AG04449 (cell line): ENCODE measurements at regions not wholly inside any gene's neighbourhood (a gene's known extent, or its start where the extent isn't known, plus 50 kb on each side); places are given as distances from the start of the nearest gene placed in this dataset.

Source experiments
- CTCF ChIA-PET: fragments of 350-600 bp; formaldehyde crosslinking; extraction: SDS; loops from one replicate; lab custom pipeline; 2021; ENCODE audit warnings: antibody characterized with exemption; lab: Yijun Ruan, JAX
- POLR2A ChIA-PET: fragments of 400-600, 350-600 bp; formaldehyde crosslinking; extraction: SDS; loops from one replicate; lab custom pipeline; 2020; ENCODE audit warnings: antibody characterized with exemption, inconsistent platforms; lab: Yijun Ruan, JAX
- DNase-seq: peaks from one replicate; pipeline ENCODE4 v3.0.0-alpha.2; 2010; ENCODE audit warnings: low read depth, low spot score
- H3K4me3 ChIP-seq: 2 replicates; pipeline ENCODE4 v1.5.1; 2011; ENCODE audit warnings: low read depth, mild to moderate bottlenecking, control low read depth, low read length
- TF ChIP-seq, protein P1 (sequence below): IDR thresholded peaks from one replicate; pipeline ENCODE4 v1.5.1; 2011; ENCODE audit warnings: mild to moderate bottlenecking, moderate library complexity, low read length, control low read depth, inconsistent platforms; ENCODE audit not compliant: insufficient read depth; ENCODE audit errors: missing control alignments

DNA sequence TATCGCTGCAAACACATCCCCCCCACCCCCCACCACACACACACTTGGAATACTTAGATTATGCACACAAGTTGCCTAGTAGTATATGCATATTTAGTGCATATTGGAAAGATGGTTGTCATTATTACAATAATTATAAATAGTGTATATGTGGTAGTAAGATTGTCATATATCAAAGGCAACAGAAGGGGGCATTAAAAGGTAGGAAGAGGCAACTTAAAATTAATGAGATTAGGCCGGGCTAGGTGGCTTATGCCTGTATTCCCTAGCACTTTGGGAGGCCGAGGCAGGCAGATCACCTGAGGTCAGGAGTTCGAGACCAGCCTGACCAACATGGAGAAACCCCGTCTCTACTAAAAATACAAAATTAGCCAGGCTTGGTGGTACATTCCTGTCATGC, 52.1 kb downstream of the GSC start:
- DNase-seq = no peak
- ChIA-PET CTCF (interaction anchor here (0.9 kb wide), 1 partner anchor 35 kb away, joined by 3 read pairs; no protein-coding TSS in a partner anchor), POLR2A (no interaction called here)
- TF ChIP-seq, protein P1, sequence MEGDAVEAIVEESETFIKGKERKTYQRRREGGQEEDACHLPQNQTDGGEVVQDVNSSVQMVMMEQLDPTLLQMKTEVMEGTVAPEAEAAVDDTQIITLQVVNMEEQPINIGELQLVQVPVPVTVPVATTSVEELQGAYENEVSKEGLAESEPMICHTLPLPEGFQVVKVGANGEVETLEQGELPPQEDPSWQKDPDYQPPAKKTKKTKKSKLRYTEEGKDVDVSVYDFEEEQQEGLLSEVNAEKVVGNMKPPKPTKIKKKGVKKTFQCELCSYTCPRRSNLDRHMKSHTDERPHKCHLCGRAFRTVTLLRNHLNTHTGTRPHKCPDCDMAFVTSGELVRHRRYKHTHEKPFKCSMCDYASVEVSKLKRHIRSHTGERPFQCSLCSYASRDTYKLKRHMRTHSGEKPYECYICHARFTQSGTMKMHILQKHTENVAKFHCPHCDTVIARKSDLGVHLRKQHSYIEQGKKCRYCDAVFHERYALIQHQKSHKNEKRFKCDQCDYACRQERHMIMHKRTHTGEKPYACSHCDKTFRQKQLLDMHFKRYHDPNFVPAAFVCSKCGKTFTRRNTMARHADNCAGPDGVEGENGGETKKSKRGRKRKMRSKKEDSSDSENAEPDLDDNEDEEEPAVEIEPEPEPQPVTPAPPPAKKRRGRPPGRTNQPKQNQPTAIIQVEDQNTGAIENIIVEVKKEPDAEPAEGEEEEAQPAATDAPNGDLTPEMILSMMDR = no peak
- no peak overlapping the region for H3K4me3 ChIP-seq

DNA sequence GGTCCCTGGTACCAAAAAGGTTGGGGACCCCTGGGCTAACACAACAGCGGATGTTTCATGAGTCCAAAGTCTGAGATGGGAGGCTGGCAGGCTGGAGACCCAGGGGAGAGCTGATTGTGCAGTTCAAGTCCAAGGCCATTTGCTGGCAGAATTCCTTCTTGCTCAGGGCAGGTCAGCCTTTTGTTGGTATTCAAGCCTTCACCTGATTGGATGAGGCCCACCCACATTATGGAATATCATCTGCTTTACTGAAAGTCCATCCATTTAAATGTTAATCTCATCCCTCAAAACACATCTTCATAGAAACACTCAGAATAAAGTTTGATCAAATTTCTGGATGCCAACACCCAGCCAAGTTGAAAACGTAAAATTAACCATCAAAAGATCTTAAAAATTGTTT, 52.9 kb downstream of the GSC start:
- ChIA-PET CTCF (no interaction called here), POLR2A (no interaction called here)
- TF ChIP-seq, protein P1 = no peak
- DNase-seq = no peak
- H3K4me3 ChIP-seq = no peak overlapping the region

DNA sequence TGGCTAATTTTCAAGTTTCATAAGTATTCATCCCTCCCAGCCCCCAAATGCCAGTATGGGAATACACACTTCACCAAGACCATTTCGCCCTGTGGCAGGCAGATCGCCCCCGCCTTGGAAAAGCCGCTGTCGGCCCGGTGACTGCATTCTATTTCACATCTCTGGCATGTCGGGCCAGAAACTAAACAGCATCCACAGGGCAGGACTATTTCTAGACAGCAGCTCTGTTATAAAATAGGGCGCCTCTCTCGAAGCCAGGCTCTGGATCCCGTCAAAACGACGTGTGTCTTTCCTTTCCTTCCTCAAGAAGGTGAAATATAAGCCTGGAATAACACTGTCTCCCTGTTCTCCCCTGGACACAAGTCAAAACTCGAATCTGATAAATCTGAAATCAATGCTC, 56.8 kb downstream of the GSC start:
- ChIA-PET POLR2A (no interaction called here), CTCF (no interaction called here)
- no peak overlapping the region for H3K4me3 ChIP-seq
- no peak for DNase-seq
- TF ChIP-seq, protein P1 = no peak

DNA sequence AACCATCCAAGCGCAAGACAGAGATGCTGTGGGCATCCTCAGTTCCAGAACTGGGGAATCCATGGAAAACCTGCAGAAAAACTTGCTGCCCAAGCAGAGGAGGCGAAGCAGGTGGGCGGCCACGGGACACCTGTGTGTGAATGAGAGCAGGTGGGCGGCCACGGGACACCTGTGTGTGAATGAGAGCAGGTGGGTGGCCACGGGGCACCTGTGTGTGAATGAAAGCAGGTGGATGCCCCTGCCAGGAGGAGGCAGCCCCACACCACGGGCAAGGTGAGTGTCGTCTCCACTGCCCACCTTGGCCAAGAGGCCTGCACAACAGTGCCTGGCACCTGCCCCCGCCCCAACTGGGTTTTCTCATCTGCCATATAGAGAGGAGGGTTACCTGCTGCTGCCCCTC, 59.2 kb downstream of the GSC start:
- DNase-seq = no peak
- ChIA-PET POLR2A (no interaction called here), CTCF (no interaction called here)
- TF ChIP-seq, protein P1 = no peak
- H3K4me3 ChIP-seq = no peak overlapping the region

DNA sequence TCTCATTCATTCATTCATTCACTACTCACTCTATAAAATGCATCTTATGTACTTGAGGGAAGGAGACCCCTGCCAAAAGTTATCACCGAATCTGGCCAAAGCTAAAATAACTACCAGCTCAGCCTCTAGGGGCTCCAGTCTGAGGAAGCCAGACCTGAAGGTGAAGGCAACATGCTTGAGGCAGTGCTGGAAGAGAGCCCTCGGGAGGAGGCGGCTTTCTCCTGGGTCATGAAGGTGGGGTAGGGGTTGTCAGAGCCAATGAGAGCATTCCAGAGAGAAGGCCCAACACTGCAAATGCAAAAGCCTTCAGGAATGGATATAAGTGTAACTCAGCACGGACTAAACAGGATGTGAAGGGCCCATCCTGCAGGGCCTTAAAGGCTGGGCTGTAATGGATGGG, 62.4 kb downstream of the GSC start:
- TF ChIP-seq, protein P1 = no peak
- DNase-seq = no peak
- CTCF ChIA-PET = no interaction called here

DNA sequence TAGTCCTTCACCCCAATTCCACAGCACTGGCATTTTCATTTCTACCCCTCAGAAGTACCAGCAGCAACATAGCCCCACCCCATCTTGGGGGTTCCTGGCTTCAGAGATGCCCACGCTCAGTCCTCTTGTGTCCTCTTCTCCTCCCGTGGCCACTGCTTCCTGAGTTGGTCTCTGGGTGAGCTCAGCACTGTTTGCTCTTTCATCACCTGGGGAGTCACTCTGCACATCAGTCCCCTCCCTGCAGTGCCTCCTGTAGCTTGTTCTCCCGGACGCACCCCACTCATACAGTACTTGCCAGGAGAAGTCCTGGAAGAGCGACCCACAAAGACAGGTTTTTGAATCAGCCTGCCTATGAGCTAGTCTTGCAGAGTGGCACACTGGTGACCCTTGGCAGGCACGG, 63.8 kb downstream of the GSC start:
- TF ChIP-seq, protein P1 = no peak
- DNase-seq = no peak
- ChIA-PET POLR2A (no interaction called here), CTCF (no interaction called here)
- H3K4me3 ChIP-seq = no peak overlapping the region

More for the DNA sequence above, 62.4 kb downstream of the GSC start:
- POLR2A ChIA-PET = no interaction called here
- H3K4me3 ChIP-seq = no peak overlapping the region
